Adipocyte (in vitro differentiated cells): ENCODE measurements at regions not wholly inside any gene's neighbourhood (a gene's known extent, or its start where the extent isn't known, plus 50 kb on each side); places are given as distances from the start of the nearest gene placed in this dataset.

ENCODE experiments used
- DNase-seq: peaks from one replicate; pipeline ENCODE4 v3.0.0-alpha.2; 2015; ENCODE audit warnings: low read depth
- H3K27me3 ChIP-seq: replicated peaks from 2 replicates; pipeline ENCODE4 v1.7.0; 2013; ENCODE audit warnings: mild to moderate bottlenecking, low read length, moderate library complexity; ENCODE audit not compliant: control insufficient read depth, insufficient read depth
- H3K36me3 ChIP-seq: 2 replicates; pipeline ENCODE4 v1.7.0; 2013; ENCODE audit warnings: low read length, mild to moderate bottlenecking, moderate library complexity; ENCODE audit not compliant: control insufficient read depth, insufficient read depth, severe bottlenecking
- H3K4me1 ChIP-seq: 2 replicates; pipeline ENCODE4 v1.7.0; 2013; ENCODE audit warnings: mild to moderate bottlenecking, low read length, moderate library complexity; ENCODE audit not compliant: control insufficient read depth, insufficient read depth
- H3K4me3 ChIP-seq: 2 replicates; pipeline ENCODE4 v1.7.0; 2013; ENCODE audit warnings: mild to moderate bottlenecking, low read length, moderate library complexity
- H3K9ac ChIP-seq: 2 replicates; pipeline ENCODE4 v1.7.0; 2013; ENCODE audit warnings: mild to moderate bottlenecking, low read length, moderate library complexity
- H3K9me3 ChIP-seq: 2 replicates; pipeline ENCODE4 v1.7.0; 2013; ENCODE audit warnings: mild to moderate bottlenecking, low read length, moderate library complexity; ENCODE audit not compliant: control insufficient read depth

DNA sequence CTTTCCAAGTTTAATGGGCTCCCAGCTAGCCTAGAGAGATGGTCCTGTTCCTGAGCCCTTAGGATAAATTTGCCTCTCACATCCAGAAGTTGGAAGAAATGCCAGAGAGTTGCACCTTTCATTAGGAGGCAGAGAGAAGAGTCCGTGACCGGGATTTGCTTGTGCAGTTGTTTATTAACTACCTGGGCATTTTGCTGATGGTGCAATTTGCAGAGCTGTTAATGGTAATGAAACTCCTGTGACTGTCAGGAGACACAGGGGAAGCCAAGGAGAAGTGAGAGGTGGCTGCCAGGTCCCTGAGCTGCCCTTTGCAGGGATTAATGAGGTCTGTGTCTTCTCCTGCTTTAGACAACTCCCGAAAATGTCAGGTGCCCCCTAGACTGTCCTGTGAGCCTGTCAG lies 69.1 kb upstream of the B3GAT1 start:
- DNase-seq, result no peak
- Histone ChIP-seq H3K4me3 (no peak overlapping the region), H3K36me3 (no peaks in the 10 kb centered on the region), H3K9me3 (no peaks in the 10 kb centered on the region), H3K27me3 (no peaks in the 10 kb centered on the region), H3K4me1 (no peaks in the 10 kb centered on the region), H3K9ac (no peak overlapping the region)

DNA sequence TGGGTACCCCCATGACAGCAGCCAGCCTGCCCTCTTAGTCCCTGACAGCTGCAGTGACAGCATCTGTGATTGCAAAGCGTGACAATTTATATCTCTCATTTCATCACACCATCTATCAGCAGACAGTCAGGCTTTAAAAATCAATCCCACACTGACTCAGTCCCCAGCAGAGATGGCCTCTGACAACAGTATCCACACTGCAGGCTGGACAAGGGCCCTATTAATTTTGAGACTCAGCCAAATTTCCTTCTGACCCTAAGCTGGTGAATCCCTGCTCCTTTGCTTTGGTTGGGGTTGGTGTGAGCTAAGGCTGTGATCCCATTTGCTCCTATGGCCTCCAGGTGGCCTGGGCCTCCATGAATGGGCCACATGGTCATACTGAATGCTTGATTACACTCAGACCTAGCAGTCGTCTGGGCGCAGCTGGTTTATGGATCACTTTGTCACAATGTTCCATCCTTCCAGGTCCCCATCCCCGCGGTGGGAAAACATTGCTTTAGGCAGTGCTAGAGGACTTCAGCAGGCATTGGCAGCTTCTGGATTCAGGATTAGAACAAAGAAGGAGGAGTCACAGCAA lies 68.2 kb upstream of the B3GAT1 start:
- Histone ChIP-seq H3K27me3 (no peaks in the 10 kb centered on the region), H3K36me3 (no peaks in the 10 kb centered on the region), H3K9me3 (no peaks in the 10 kb centered on the region), H3K9ac (no peak overlapping the region), H3K4me3 (no peak overlapping the region), H3K4me1 (no peaks in the 10 kb centered on the region)
- no peak for DNase-seq

DNA sequence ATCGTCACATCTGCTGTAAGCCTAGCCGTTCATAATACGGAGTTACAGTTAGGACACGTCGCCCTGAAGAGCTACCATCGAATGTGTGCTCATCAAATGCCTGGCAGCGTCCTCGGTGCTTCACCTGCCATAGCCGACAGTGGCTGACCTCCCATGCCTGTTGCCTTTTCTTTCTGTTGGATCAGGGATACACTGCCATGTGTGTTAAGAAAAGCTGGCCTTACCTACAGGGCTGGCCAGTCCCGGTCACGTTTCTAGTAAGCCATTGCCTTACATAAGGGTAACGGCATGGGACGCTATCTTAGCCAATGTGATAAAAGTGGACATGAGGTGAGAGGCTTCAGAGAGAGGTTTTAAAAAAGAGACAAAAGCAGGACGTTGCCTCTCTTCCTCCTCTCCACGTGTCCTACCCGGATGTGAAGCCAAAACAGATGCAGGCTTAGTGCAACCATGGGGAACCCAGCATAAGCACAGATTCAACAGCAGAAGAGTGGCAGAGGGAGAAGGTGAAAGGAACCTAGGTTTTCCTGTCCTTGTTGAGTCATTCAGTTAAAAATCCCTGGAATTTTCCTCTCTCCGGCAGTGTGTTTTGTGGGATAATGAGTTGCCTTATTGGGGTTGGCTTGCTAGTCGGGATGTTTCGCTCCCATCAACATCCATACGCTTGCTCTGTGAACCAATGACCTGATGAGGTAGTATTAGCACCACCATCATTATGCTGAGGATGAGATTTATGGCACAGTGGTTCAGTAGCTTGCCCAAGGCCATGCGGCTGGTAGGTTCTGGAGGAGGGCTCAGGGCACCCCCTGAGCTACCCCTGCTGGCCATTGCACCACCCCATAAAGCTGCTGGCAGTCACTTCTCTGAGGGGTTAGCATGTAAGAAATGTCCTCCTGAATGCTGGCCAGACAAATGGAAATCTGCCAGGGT lies 67.4 kb upstream of the B3GAT1 start:
- H3K36me3 ChIP-seq, result no peaks in the 10 kb centered on the region
- DNase-seq, result no peak
- no peaks in the 10 kb centered on the region for H3K4me1 ChIP-seq
- H3K9ac ChIP-seq, result no peak overlapping the region
- H3K9me3 ChIP-seq, result no peaks in the 10 kb centered on the region
- no peak overlapping the region for H3K4me3 ChIP-seq
- H3K27me3 ChIP-seq, result no peaks in the 10 kb centered on the region

DNA sequence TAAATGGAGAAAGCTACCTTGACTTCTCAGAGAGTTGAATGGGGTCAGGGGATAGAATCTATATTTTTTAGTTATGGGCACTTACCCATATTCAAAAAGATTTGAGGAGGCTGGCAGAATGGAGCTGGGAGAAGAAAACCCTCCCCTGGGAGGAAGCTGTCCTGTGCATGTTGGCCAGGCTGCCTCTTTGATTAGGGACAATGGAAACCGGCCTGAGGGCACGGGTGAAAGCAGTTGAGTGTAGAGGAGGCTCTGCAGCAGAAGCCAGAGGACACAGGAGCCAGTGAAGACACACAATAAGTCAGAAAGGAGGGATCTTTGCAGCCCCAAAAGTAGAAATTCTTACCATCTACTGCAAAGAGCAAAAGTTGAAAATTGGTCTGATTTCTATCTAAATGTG lies 66.6 kb upstream of the B3GAT1 start:
- H3K4me3 ChIP-seq, result no peak overlapping the region
- no peaks in the 10 kb centered on the region for H3K27me3 ChIP-seq
- H3K36me3 ChIP-seq, result no peaks in the 10 kb centered on the region
- DNase-seq, result no peak
- no peaks in the 10 kb centered on the region for H3K4me1 ChIP-seq
- no peaks in the 10 kb centered on the region for H3K9me3 ChIP-seq
- no peak overlapping the region for H3K9ac ChIP-seq

DNA sequence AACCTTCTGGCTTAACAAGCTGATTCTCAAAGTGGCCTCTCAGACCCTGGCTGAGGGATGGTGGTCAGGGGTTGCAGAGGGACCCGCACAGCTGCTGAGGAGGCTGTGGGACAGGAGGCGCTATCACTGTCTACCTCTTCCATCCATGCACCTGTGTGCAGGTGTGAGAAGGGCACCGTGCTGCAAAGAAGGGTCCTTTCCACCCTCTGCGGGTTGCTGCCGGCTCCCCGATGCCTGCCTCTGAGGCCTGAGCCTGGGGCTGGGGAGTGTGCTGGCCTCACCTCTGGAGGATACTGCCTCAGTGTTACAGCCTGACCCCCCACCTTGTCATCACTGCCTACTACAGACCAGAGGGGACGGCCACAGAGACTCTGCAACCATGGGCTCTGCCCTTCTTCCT lies 66.1 kb upstream of the B3GAT1 start:
- Histone ChIP-seq H3K4me3 (no peak overlapping the region), H3K27me3 (no peaks in the 10 kb centered on the region), H3K9me3 (no peaks in the 10 kb centered on the region), H3K4me1 (no peaks in the 10 kb centered on the region), H3K9ac (no peak overlapping the region), H3K36me3 (no peaks in the 10 kb centered on the region)
- DNase-seq, result no peak

DNA sequence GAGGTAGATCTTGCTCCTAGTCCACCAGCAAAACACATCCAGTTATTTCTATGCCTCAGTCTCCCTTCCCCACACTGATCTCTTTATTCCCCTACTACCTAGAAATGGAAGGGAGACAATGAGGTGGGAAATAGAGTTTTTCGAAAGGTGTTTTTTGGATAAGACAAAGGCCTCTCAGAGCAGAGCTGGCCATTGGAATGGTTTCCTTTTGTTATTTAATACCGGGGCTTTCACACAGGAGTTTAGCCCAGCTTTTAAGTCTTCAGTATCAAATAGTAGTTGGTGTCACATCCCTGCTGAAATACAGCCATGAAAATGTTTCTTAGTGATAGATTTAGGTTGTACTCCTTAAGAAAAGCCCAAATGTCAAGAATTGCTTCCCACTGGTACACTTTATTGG lies 65.4 kb upstream of the B3GAT1 start:
- H3K36me3 ChIP-seq, result no peaks in the 10 kb centered on the region
- no peaks in the 10 kb centered on the region for H3K27me3 ChIP-seq
- no peaks in the 10 kb centered on the region for H3K4me1 ChIP-seq
- H3K9me3 ChIP-seq, result no peaks in the 10 kb centered on the region
- DNase-seq, result no peak
- H3K4me3 ChIP-seq, result no peak overlapping the region
- H3K9ac ChIP-seq, result no peak overlapping the region

DNA sequence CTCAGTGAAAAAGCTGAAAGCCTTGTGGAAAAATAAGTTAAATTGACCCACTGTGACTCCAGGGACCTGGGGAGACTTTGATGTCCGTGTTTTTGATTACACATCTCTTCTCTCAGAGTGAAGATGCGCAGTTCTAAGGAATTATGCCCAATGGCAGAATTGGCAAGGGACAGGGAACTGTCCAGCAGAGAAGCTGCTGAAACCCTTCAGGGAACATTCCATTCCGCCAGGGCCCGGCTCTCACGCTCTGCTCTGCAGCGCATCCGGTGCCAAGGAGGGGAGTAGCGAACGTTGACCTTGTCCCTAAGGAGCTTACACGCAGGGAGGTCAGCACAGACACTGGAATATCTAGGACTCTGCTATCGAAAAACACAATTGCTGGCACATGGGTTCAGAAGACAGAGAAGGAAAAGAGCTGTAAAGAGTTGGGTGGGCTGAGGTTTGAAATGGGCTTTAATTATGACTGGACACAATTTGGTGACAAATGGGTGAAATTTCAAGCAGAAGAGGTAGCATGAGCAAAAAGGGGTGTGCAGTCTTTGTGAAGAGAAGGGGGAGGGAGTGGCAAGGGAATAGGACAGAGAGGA lies 64.5 kb upstream of the B3GAT1 start:
- DNase-seq, result no peak
- no peak overlapping the region for H3K9ac ChIP-seq

DNA sequence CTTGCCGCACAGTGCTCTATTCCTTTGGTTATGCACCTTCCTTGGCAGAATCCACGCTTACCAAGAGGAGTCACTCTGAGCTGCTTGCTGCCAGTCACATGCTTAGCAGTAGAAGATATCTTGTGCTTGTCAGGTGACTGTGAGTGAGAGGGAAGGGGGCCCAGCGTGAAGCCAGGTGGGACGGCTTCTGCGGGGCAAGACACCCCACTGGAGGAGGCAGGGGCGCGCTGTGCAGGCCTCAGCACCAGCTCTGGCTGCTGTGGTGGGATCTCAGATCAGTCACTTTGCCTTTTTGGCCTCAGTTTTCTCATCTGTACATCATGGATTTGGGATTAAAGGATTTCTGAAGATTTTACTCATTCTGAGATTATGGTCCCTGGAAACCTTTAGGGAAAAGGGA lies 63.9 kb upstream of the B3GAT1 start:
- Histone ChIP-seq H3K4me1 (no peaks in the 10 kb centered on the region), H3K4me3 (no peak overlapping the region), H3K9me3 (no peaks in the 10 kb centered on the region), H3K9ac (no peak overlapping the region), H3K27me3 (no peaks in the 10 kb centered on the region), H3K36me3 (no peaks in the 10 kb centered on the region)
- no peak for DNase-seq

More for the DNA sequence above, 64.5 kb upstream of the B3GAT1 start:
- Histone ChIP-seq H3K9me3 (no peaks in the 10 kb centered on the region), H3K27me3 (no peaks in the 10 kb centered on the region), H3K4me1 (no peaks in the 10 kb centered on the region), H3K4me3 (no peak overlapping the region), H3K36me3 (no peaks in the 10 kb centered on the region)

DNA sequence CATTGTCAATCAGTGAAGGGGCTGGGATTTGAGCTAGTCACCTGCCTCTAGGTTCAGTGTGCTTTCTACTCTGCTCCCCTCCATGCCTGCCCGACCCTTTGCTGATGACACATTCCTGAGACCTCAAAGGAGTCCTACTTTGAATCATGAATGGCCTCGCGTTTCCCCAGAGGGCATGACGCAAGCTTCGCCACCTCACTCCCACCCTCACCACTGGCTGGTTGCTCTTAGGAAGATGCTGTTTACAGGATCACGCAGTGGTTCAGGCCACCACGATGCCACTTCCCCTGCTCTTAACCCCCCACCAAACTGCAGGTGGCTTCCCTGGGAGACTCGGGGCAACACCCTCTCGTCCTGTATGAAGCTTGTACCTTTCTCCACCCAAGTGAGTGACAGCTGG lies 62.9 kb upstream of the B3GAT1 start:
- Histone ChIP-seq H3K4me3 (no peak overlapping the region), H3K27me3 (no peaks in the 10 kb centered on the region), H3K4me1 (no peaks in the 10 kb centered on the region), H3K9ac (no peak overlapping the region), H3K9me3 (no peaks in the 10 kb centered on the region), H3K36me3 (no peaks in the 10 kb centered on the region)
- DNase-seq, result no peak

DNA sequence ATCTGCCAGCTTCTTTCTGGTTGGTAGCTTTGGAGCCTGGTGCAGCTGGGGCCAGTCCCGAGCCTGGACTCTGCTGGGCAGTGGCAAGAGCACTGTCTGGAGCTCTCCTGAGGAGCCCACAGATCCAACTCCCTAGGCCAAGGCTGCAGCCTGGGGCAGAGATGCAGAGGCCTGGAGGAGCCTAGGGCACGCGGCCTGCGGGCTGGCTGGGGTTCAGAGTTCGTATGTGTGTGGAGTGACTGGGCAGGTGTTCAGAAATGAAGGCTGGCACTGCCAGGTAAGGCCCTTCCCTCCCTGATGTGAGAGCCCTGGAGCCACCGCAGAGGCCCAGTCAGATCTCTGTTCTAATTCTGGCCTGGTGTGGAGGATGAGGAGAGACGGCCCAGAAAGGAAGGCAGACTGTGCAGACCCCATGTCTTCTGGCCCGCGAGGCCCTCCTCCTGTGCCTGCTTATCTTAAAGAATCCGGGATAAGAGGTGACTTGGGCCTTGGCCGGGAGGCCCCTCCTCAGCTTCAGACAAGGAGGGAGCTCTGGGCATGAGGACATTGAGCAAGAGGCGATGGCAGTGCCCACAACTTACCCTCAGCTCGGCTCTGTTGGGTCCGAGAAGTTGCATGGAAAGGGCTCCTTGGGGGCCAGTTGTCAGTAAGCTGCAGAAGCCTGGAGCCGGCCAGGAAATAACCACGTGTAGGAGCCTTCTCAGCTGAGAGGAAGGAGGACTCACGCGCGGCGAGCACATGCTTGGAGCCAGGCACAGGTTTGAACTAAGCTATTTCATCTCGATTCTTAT lies 62.2 kb upstream of the B3GAT1 start:
- Histone ChIP-seq H3K9ac (no peak overlapping the region), H3K27me3 (no peaks in the 10 kb centered on the region), H3K9me3 (no peaks in the 10 kb centered on the region), H3K4me1 (no peaks in the 10 kb centered on the region), H3K36me3 (no peaks in the 10 kb centered on the region), H3K4me3 (no peak overlapping the region)
- no peak for DNase-seq
